CD14-positive monocyte (primary cell): ENCODE measurements at regions not wholly inside any gene's neighbourhood (a gene's known extent, or its start where the extent isn't known, plus 50 kb on each side); places are given as distances from the start of the nearest gene placed in this dataset.

Experiments
- DNase-seq, 3 donors: peaks; one replicate each; pipeline ENCODE4 v3.0.0-alpha.2; 2011 to 2022
- H2AFZ ChIP-seq: 2 replicates; pipeline ENCODE4 v1.6.0; 2012; ENCODE audit warnings: mild to moderate bottlenecking, low read depth, low read length, inconsistent platforms; ENCODE audit not compliant: insufficient read depth, poor library complexity, severe bottlenecking
- H3K27ac ChIP-seq, 2 donors: 1 replicate in 1 of 2; 2 replicates in 1 of 2; pipeline ENCODE4 v1.5.1; 2012 to 2013; ENCODE audit warnings: low read length in 2 of 2, control low read depth in 1 of 2, inconsistent platforms in 1 of 2, low read depth in 1 of 2, mild to moderate bottlenecking in 1 of 2
- H3K27me3 ChIP-seq, 2 donors: one replicate each; pipeline versions ENCODE4 v1.6.0 to v1.6.1; 2011 to 2013; ENCODE audit warnings: low read length in 2 of 2; ENCODE audit not compliant: control insufficient read depth in 2 of 2, insufficient read depth in 2 of 2
- H3K36me3 ChIP-seq, 2 donors: replicated peaks in 1 of 2; 1 replicate in 1 of 2; 2 replicates in 1 of 2; pipeline versions ENCODE4 v1.5.1 to v1.6.1; 2012 to 2013; ENCODE audit warnings: low read length in 2 of 2, control low read depth in 1 of 2, inconsistent platforms in 1 of 2, mild to moderate bottlenecking in 1 of 2; ENCODE audit not compliant: insufficient read depth in 2 of 2, control insufficient read depth in 1 of 2
- H3K4me1 ChIP-seq, 2 donors: 1 replicate in 1 of 2; 2 replicates in 1 of 2; pipeline versions ENCODE4 v1.5.1 to v1.6.1; 2012 to 2013; ENCODE audit warnings: low read length in 2 of 2, control low read depth in 1 of 2, inconsistent platforms in 1 of 2, mild to moderate bottlenecking in 1 of 2, moderate library complexity in 1 of 2; ENCODE audit not compliant: insufficient read depth in 2 of 2, control insufficient read depth in 1 of 2
- H3K4me2 ChIP-seq: replicated peaks from 2 replicates; pipeline ENCODE3; 2012; ENCODE audit warnings: low read length, moderate library complexity, mild to moderate bottlenecking; ENCODE audit not compliant: poor library complexity, severe bottlenecking; ENCODE audit errors: extremely low read depth
- H3K4me3 ChIP-seq, 3 experiments: fragments of 200-600 bp in 1 of 3; sonication (generic) in 1 of 3; replicated peaks in 1 of 3; 1 replicate in 2 of 3; 2 replicates in 1 of 3; pipeline ENCODE4 v1.5.1; 2011 to 2013; ENCODE audit warnings: low read length in 3 of 3, mild to moderate bottlenecking in 3 of 3, control low read depth in 2 of 3, low read depth in 2 of 3, inconsistent platforms in 1 of 3, moderate library complexity in 1 of 3
- H3K79me2 ChIP-seq: 2 replicates; pipeline ENCODE4 v1.6.0; 2012; ENCODE audit warnings: mild to moderate bottlenecking, control low read depth, inconsistent platforms, low read length, moderate library complexity; ENCODE audit not compliant: insufficient read depth
- H3K9ac ChIP-seq: 2 replicates; pipeline ENCODE4 v1.6.0; 2017; ENCODE audit warnings: low read length, mild to moderate bottlenecking; ENCODE audit not compliant: insufficient read depth, poor library complexity, severe bottlenecking
- H3K9me3 ChIP-seq, 2 donors: replicated peaks in 1 of 2; 1 replicate in 1 of 2; 2 replicates in 1 of 2; pipeline versions ENCODE4 v1.5.1 to v1.6.1; 2012 to 2013; ENCODE audit warnings: low read length in 2 of 2, control low read depth in 1 of 2; ENCODE audit not compliant: control insufficient read depth in 1 of 2, insufficient read depth in 1 of 2
- H4K20me1 ChIP-seq: 2 replicates; pipeline ENCODE4 v1.6.0; 2012; ENCODE audit warnings: mild to moderate bottlenecking, low read length, control low read depth, moderate library complexity; ENCODE audit not compliant: insufficient read depth
- H3K27ac Mint-ChIP-seq, 7 donors: one replicate each; pipeline ENCODE4 v1.8.0; 2020; ENCODE audit warnings: mild to moderate bottlenecking in 7 of 7, mixed read lengths in 7 of 7, moderate library complexity in 6 of 7, inconsistent platforms in 2 of 7
- H3K27me3 Mint-ChIP-seq, 3 donors: one replicate each; pipeline ENCODE4 v1.8.0; 2021 to 2022; ENCODE audit warnings: low read depth in 3 of 3, mild to moderate bottlenecking in 3 of 3, mixed read lengths in 3 of 3, moderate library complexity in 3 of 3, inconsistent platforms in 1 of 3
- H3K36me3 Mint-ChIP-seq, 2 donors: one replicate each; pipeline ENCODE4 v1.8.0; 2020; ENCODE audit warnings: mixed read lengths in 2 of 2, inconsistent platforms in 1 of 2, mild to moderate bottlenecking in 1 of 2
- H3K4me1 Mint-ChIP-seq: one replicate; pipeline ENCODE4 v1.8.0; 2020; ENCODE audit warnings: mild to moderate bottlenecking, mixed read lengths
- H3K4me3 Mint-ChIP-seq, 2 donors: one replicate each; pipeline ENCODE4 v1.8.0; 2020; ENCODE audit warnings: mild to moderate bottlenecking in 2 of 2, mixed read lengths in 2 of 2, moderate library complexity in 1 of 2
- H3K9me3 Mint-ChIP-seq, 7 donors: one replicate each; pipeline ENCODE4 v1.8.0; 2020 to 2022; ENCODE audit warnings: mixed read lengths in 7 of 7, mild to moderate bottlenecking in 6 of 7, moderate library complexity in 6 of 7, inconsistent platforms in 2 of 7
- WGBS: methylation state at CpG from one replicate; pipeline ENCODE4 v1.1.5; 2013; ENCODE audit warnings: missing lambda C conversion rate; ENCODE audit not compliant: insufficient coverage; 5-methylcytosine and 5-hydroxymethylcytosine counted together
- intact Hi-C, 2 donors: fragments of 100-400 bp; cut with micrococcal nuclease; formaldehyde crosslinking; loops; one replicate each; pipeline versions ENCODE4 v1.15.0 to v1.15.1; 2023
- TF ChIP-seq, protein P1 (sequence below): fragments of 200-600 bp; IDR thresholded peaks from one replicate; pipeline ENCODE4 v1.8.0; 2022; ENCODE audit warnings: antibody characterized with exemption, mild to moderate bottlenecking

DNA sequence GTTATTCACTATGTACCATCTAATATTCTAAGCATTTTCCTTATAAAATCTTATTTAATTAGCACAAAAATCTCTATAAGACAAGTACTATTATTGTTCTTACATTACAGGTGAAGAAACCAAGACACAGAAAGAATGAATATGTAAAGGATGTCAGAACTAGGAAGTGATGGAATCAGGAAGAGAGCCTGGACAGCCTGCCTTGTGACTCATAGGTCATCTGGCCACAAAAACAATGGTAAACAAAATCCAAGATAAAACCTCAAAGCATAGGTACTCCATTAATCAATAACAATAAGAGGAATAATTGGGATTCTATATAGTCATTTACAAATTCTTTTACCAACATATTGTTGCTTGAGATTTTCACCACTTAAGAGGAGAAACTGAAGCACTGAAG lies 505.4 kb upstream of the PIK3C3 start:
- Mint-ChIP-seq H3K36me3 (no peaks in the 10 kb centered on the region), H3K4me1 (no peaks in the 10 kb centered on the region), H3K27ac (no peak overlapping the region), H3K4me3 (no peak overlapping the region), H3K9me3 (peaks cover 0 to 2% (median 1%) of the 10 kb centered on the region in 7 donors), H3K27me3 (no peaks in the 10 kb centered on the region)
- no peak for DNase-seq
- Histone ChIP-seq H3K36me3 (no peaks in the 10 kb centered on the region), H3K4me2 (no peak overlapping the region), H3K4me3 (no peak overlapping the region), H3K9me3 (no peaks in the 10 kb centered on the region), H3K79me2 (no peaks in the 10 kb centered on the region), H3K4me1 (no peaks in the 10 kb centered on the region), H3K27ac (no peak overlapping the region), H4K20me1 (no peaks in the 10 kb centered on the region), H3K27me3 (no peaks in the 10 kb centered on the region), H3K9ac (no peak overlapping the region), H2AFZ (no peak overlapping the region)
- TF ChIP-seq, protein P1, sequence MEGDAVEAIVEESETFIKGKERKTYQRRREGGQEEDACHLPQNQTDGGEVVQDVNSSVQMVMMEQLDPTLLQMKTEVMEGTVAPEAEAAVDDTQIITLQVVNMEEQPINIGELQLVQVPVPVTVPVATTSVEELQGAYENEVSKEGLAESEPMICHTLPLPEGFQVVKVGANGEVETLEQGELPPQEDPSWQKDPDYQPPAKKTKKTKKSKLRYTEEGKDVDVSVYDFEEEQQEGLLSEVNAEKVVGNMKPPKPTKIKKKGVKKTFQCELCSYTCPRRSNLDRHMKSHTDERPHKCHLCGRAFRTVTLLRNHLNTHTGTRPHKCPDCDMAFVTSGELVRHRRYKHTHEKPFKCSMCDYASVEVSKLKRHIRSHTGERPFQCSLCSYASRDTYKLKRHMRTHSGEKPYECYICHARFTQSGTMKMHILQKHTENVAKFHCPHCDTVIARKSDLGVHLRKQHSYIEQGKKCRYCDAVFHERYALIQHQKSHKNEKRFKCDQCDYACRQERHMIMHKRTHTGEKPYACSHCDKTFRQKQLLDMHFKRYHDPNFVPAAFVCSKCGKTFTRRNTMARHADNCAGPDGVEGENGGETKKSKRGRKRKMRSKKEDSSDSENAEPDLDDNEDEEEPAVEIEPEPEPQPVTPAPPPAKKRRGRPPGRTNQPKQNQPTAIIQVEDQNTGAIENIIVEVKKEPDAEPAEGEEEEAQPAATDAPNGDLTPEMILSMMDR = no peak
- intact Hi-C loops = no loop called here

DNA sequence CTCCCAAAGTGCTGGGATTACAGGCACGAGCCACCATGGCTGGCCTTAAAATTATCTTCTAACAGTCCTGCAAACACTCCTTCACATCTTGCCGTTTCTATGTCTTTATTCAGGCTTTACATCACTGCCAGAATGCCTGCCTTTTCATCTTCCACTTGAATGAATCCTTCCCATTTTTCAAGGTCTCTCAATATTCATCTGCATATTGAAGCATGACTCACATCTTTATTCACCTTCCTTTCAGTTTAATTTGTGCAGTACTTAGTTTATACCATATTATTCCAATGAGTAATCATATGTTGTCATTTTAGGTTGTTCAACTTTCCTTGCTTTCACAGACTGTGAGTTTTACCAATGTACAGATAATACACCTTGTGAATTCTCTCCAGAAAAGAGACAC lies 510.1 kb upstream of the PIK3C3 start:
- H3K4me3 Mint-ChIP-seq = no peak overlapping the region
- TF ChIP-seq, protein P1 = no peak
- Histone ChIP-seq H3K4me1 (no peaks in the 10 kb centered on the region), H3K79me2 (no peaks in the 10 kb centered on the region), H3K36me3 (no peaks in the 10 kb centered on the region), H3K4me2 (no peak overlapping the region), H2AFZ (no peak overlapping the region), H3K9ac (no peak overlapping the region), H3K9me3 (no peaks in the 10 kb centered on the region), H3K27me3 (no peaks in the 10 kb centered on the region), H3K27ac (no peak overlapping the region), H3K4me3 (no peak overlapping the region), H4K20me1 (no peaks in the 10 kb centered on the region)
- H3K27ac Mint-ChIP-seq = no peak overlapping the region
- no peak for DNase-seq
- WGBS = 94% methylated on average over 2 of the region's 2 CpGs
- intact Hi-C loops = no loop called here
- no peaks in the 10 kb centered on the region for H3K27me3 Mint-ChIP-seq
- peaks cover 0 to 3% (median 2%) of the 10 kb centered on the region in 7 donors for H3K9me3 Mint-ChIP-seq
- H3K4me1 Mint-ChIP-seq = no peaks in the 10 kb centered on the region
- H3K36me3 Mint-ChIP-seq = no peaks in the 10 kb centered on the region
